GM12892 (cell line): ENCODE measurements at regions not wholly inside any gene's neighbourhood (a gene's known extent, or its start where the extent isn't known, plus 50 kb on each side); places are given as distances from the start of the nearest gene placed in this dataset.

ENCODE experiments used
- POLR2A ChIP-seq: IDR thresholded peaks from 2 replicates; pipeline ENCODE4 v1.6.1; 2011; ENCODE audit warnings: low read depth, low read length, control low read depth
- POLR2AphosphoS5 ChIP-seq: IDR thresholded peaks from 2 replicates; pipeline ENCODE4 v1.6.1; 2011; ENCODE audit warnings: low read depth, low read length, control low read depth
- TAF1 ChIP-seq: IDR thresholded peaks from 2 replicates; pipeline ENCODE4 v1.6.1; 2011; ENCODE audit warnings: low read depth, mild to moderate bottlenecking, control low read depth, low read length, borderline replicate concordance

GRCh38 chr15:31577108-31577507 lies 250.5 kb downstream of the KLF13 start:
- TF ChIP-seq POLR2A (no peak), POLR2AphosphoS5 (no peak), TAF1 (no peak)
